Neural crest cell (in vitro differentiated cells): ENCODE measurements at regions not wholly inside any gene's neighbourhood (a gene's known extent, or its start where the extent isn't known, plus 50 kb on each side); places are given as distances from the start of the nearest gene placed in this dataset.

Source experiments
- DNase-seq: peaks from one replicate; pipeline ENCODE4 v3.0.0; 2021; ENCODE audit warnings: low read depth, mixed read lengths, low spot score
- H3K27ac Mint-ChIP-seq: one replicate; pipeline ENCODE4 v1.8.0; 2021; ENCODE audit warnings: mild to moderate bottlenecking, mixed read lengths; ENCODE audit not compliant: unreplicated experiment
- H3K27me3 Mint-ChIP-seq: 2 replicates; pipeline ENCODE4 v1.8.0; 2021; ENCODE audit warnings: low read depth, mild to moderate bottlenecking, mixed read lengths
- H3K36me3 Mint-ChIP-seq: 2 replicates; pipeline ENCODE4 v1.8.0; 2021; ENCODE audit warnings: low read depth, mild to moderate bottlenecking, mixed read lengths
- H3K4me1 Mint-ChIP-seq: 2 replicates; pipeline ENCODE4 v1.8.0; 2021; ENCODE audit warnings: mixed read lengths
- H3K4me3 Mint-ChIP-seq: one replicate; pipeline ENCODE4 v1.8.0; 2021; ENCODE audit warnings: mild to moderate bottlenecking, mixed read lengths
- H3K9me3 Mint-ChIP-seq: 2 replicates; pipeline ENCODE4 v1.8.0; 2021; ENCODE audit warnings: mixed read lengths
- TF ChIP-seq, protein P1 (sequence below): fragments of 200-600 bp; sonication (generic); conservative IDR thresholded peaks from 2 replicates; pipeline ENCODE4 v1.5.0; 2021; ENCODE audit warnings: antibody characterized with exemption, mild to moderate bottlenecking

DNA sequence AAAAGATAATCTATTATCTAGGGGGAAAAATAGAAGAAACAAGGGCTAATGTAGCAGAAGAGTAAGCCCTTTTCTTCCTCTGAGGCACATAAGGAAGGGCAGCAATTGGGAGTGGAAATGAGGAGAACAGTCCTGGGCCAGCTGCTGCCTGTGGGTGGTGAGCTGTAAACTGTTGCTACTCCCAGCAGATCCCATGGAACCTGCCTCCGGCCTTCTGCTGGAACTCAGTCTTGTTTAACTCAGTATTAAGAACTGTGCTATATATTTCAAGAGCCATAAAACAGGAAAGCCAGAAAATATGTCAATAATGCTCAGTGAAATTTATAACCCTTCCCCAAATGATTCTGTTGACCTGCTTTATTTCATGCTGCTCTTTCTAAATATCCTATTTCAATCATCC is 464.2 kb downstream of the COL12A1 start:
- H3K27me3 Mint-ChIP-seq, result no peaks in the 10 kb centered on the region

DNA sequence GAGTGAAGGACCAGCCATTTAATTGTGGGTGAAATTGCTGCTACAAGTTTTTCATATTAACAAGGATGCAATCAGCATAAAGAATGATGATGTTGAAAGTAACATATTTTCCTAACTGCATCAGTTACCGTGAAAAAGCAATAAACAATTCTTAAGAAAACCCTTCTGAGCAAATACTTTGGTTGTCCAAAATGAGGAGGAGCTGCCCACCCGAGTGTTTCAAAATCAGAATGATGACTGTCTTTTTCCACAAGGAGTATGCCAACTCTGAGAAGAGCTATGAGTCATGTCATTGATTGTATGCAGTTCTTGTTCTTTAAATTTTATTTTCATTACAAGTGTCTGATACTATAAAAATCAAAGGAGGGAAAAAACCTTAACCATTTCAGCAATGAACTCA is 470.5 kb downstream of the COL12A1 start:
- Mint-ChIP-seq H3K27me3 (no peaks in the 10 kb centered on the region), H3K4me3 (no peak overlapping the region), H3K4me1 (peaks cover 29% of the 10 kb centered on the region), H3K9me3 (peaks cover 6% of the 10 kb centered on the region), H3K27ac (no peak overlapping the region), H3K36me3 (peaks cover 6% of the 10 kb centered on the region)
- no peak for DNase-seq
- TF ChIP-seq, protein P1, sequence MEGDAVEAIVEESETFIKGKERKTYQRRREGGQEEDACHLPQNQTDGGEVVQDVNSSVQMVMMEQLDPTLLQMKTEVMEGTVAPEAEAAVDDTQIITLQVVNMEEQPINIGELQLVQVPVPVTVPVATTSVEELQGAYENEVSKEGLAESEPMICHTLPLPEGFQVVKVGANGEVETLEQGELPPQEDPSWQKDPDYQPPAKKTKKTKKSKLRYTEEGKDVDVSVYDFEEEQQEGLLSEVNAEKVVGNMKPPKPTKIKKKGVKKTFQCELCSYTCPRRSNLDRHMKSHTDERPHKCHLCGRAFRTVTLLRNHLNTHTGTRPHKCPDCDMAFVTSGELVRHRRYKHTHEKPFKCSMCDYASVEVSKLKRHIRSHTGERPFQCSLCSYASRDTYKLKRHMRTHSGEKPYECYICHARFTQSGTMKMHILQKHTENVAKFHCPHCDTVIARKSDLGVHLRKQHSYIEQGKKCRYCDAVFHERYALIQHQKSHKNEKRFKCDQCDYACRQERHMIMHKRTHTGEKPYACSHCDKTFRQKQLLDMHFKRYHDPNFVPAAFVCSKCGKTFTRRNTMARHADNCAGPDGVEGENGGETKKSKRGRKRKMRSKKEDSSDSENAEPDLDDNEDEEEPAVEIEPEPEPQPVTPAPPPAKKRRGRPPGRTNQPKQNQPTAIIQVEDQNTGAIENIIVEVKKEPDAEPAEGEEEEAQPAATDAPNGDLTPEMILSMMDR, result no peak

More for the DNA sequence above, 464.2 kb downstream of the COL12A1 start:
- TF ChIP-seq, protein P1, result no peak
- Mint-ChIP-seq H3K4me3 (no peak overlapping the region), H3K36me3 (peaks cover 4% of the 10 kb centered on the region), H3K4me1 (peaks cover 6% of the 10 kb centered on the region), H3K27ac (peak overlapping the region; percentile 50), H3K9me3 (peaks cover 3% of the 10 kb centered on the region)
- no peak for DNase-seq

DNA sequence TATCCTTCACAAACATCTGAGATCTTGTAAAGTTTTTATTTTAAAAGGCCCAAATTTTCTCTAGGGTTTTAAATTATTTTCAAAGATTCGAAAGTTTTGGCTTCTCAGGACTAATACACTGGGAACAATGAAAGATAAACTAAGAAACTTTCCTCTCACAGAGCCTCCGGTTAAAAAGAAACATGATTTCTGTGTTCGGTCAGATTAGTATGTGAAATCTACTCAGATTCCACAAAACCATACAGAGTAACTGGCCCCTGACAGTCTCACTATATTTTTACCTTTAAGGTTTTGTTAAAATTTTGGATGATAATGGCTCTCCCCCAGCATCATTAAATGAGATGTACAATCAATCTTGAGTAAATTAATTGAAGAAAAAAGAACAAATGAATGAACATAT is 471.0 kb downstream of the COL12A1 start:
- TF ChIP-seq, protein P1, result no peak
- peaks cover 6% of the 10 kb centered on the region for H3K36me3 Mint-ChIP-seq
- H3K4me3 Mint-ChIP-seq, result no peak overlapping the region
- no peak overlapping the region for H3K27ac Mint-ChIP-seq
- no peak for DNase-seq
- peaks cover 33% of the 10 kb centered on the region for H3K4me1 Mint-ChIP-seq
- H3K27me3 Mint-ChIP-seq, result no peaks in the 10 kb centered on the region
- peaks cover 6% of the 10 kb centered on the region for H3K9me3 Mint-ChIP-seq

DNA sequence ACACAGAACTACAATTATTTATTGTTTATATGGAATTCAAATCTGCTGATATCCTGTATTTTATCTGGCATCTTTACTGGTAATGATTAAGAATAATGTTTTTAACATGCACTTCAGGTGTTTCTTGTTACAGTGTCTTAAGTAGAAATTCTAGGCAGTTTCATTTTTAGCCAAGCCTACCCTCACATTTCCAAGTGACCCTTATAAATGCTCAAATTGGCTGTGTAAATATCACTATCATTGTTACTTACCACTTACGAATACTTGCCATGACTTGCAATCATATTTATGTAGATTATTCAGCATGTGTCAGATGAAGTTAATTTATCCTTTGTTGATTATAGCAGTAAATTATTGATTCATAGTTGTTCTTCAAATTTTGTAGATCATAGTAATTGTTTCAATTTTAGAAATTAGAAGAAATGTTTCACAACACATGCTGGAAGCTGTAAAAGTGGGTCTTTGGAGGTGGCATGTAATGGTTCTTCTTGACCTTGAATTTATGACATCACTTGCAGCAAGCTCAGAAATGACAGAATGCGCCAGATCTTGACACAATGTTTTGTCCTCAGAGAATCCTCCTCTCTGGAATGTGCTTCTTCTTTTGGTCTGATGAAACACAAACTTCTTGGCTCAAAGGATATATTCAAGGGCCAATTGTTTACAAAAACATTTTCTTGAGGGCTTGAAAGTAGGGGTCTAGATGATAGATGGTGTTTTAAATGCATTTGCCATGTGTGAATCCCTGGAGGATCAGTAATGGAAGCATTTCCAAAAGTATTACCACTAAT is 471.8 kb downstream of the COL12A1 start:
- Mint-ChIP-seq H3K27ac (no peak overlapping the region), H3K4me1 (peaks cover 36% of the 10 kb centered on the region), H3K36me3 (peaks cover 6% of the 10 kb centered on the region), H3K27me3 (no peaks in the 10 kb centered on the region), H3K4me3 (no peak overlapping the region), H3K9me3 (peaks cover 6% of the 10 kb centered on the region)
- TF ChIP-seq, protein P1, result no peak
- DNase-seq, result no peak

DNA sequence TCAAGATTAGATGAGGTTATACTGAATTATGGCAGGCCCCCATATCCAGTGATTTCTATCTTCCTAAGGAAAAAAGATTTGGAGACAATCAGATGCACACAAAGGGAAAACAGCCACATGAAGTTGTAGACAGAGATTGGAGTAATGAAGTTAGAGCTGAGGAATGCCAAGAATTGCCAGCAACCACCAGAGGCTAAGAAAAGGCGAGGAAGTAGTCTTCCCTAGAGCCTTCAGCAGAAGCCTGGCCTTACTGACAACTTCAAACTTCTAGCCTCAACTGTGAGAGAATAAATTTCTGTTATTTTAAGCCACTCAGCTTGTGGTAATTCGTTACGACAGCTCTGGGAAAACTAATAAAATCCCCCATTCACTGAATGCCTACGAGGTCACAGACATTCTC is 473.9 kb downstream of the COL12A1 start:
- TF ChIP-seq, protein P1, result no peak
- H3K36me3 Mint-ChIP-seq, result peaks cover 3% of the 10 kb centered on the region
- peak overlapping the region; percentile 97 for H3K27ac Mint-ChIP-seq

More for the DNA sequence above, 473.9 kb downstream of the COL12A1 start:
- no peak for DNase-seq
- Mint-ChIP-seq H3K27me3 (no peaks in the 10 kb centered on the region), H3K4me1 (peaks cover 36% of the 10 kb centered on the region), H3K9me3 (peaks cover 4% of the 10 kb centered on the region), H3K4me3 (peak overlapping the region; percentile 63)
